ENCODE measurements at regions not wholly inside any gene's neighbourhood (a gene's known extent, or its start where the extent isn't known, plus 50 kb on each side); places are given as distances from the start of the nearest gene placed in this dataset.

GRCh38 chr14:81684696-81685095, 151.0 kb upstream of the SEL1L start:
- Histone ChIP-seq H3K36me3 (ENCODE audit: control insufficient read depth in 2 of 3, insufficient read depth in 3 of 3, low read length in 3 of 3) (no peaks in the 10 kb centered on the region), H3K27me3 (ENCODE audit: control insufficient read depth, insufficient read depth, low read length) (no peaks in the 10 kb centered on the region), H3K4me3 (ENCODE audit: low read length in 3 of 3) (no peak overlapping the region), H3K4me1 (ENCODE audit: control insufficient read depth in 2 of 3, insufficient read depth in 2 of 3, low read depth in 1 of 3, low read length in 3 of 3) (no peaks in the 10 kb centered on the region), H3K9me3 (ENCODE audit: control insufficient read depth in 2 of 3, insufficient read depth in 1 of 3, low read length in 3 of 3) (no peaks in the 10 kb centered on the region), H3K9ac (ENCODE audit: low read length in 3 of 3) (no peak overlapping the region), H3K27ac (ENCODE audit: low read depth in 2 of 2, low read length in 2 of 2) (no peak overlapping the region)
- intact Hi-C loops (cut with DNase I) = no loop called here
- DNase-seq = no peak
- no peak for TF ChIP-seq CTCF (IDR thresholded peaks at IDR 0.05; ENCODE audit: borderline replicate concordance, extremely low read depth, insufficient read depth)
- no peak for FAIRE-seq

- intact Hi-C loops (cut with DNase I) = no loop called here
- H3K27me3 ChIP-seq (ENCODE audit: control insufficient read depth, insufficient read depth, low read length) = no peaks in the 10 kb centered on the region
- no peaks in the 10 kb centered on the region for H3K36me3 ChIP-seq (ENCODE audit: control insufficient read depth in 2 of 3, insufficient read depth in 3 of 3, low read length in 3 of 3)
- FAIRE-seq (no peak), DNase-seq (no peak)
- no peak overlapping the region for H3K9ac ChIP-seq (ENCODE audit: low read length in 3 of 3)
- H3K27ac ChIP-seq (ENCODE audit: low read depth in 2 of 2, low read length in 2 of 2) = no peak overlapping the region
- no peaks in the 10 kb centered on the region for H3K4me1 ChIP-seq (ENCODE audit: control insufficient read depth in 2 of 3, insufficient read depth in 2 of 3, low read depth in 1 of 3, low read length in 3 of 3)
- no peaks in the 10 kb centered on the region for H3K9me3 ChIP-seq (ENCODE audit: control insufficient read depth in 2 of 3, insufficient read depth in 1 of 3, low read length in 3 of 3)
- TF ChIP-seq CTCF (IDR thresholded peaks at IDR 0.05; ENCODE audit: borderline replicate concordance, extremely low read depth, insufficient read depth) = no peak
- H3K4me3 ChIP-seq (ENCODE audit: low read length in 3 of 3) = no peak overlapping the region
Observed at GRCh38 chr14:81686512-81686911, 152.9 kb upstream of the SEL1L start.

- intact Hi-C loops (cut with DNase I) = no loop called here
- Histone ChIP-seq H3K36me3 (ENCODE audit: control insufficient read depth in 2 of 3, insufficient read depth in 3 of 3, low read length in 3 of 3) (no peaks in the 10 kb centered on the region), H3K27me3 (ENCODE audit: control insufficient read depth, insufficient read depth, low read length) (no peaks in the 10 kb centered on the region), H3K9me3 (ENCODE audit: control insufficient read depth in 2 of 3, insufficient read depth in 1 of 3, low read length in 3 of 3) (no peaks in the 10 kb centered on the region), H3K9ac (ENCODE audit: low read length in 3 of 3) (no peak overlapping the region), H3K27ac (ENCODE audit: low read depth in 2 of 2, low read length in 2 of 2) (no peak overlapping the region), H3K4me1 (ENCODE audit: control insufficient read depth in 2 of 3, insufficient read depth in 2 of 3, low read depth in 1 of 3, low read length in 3 of 3) (no peaks in the 10 kb centered on the region), H3K4me3 (ENCODE audit: low read length in 3 of 3) (no peak overlapping the region)
- no peak for DNase-seq
- FAIRE-seq = no peak
- TF ChIP-seq CTCF (IDR thresholded peaks at IDR 0.05; ENCODE audit: borderline replicate concordance, extremely low read depth, insufficient read depth) = no peak
Observed at GRCh38 chr14:81691931-81692330, 158.3 kb upstream of the SEL1L start.

GRCh38 chr14:81694419-81694818, 160.8 kb upstream of the SEL1L start:
- Histone ChIP-seq H3K9me3 (ENCODE audit: control insufficient read depth in 2 of 3, insufficient read depth in 1 of 3, low read length in 3 of 3) (no peaks in the 10 kb centered on the region), H3K4me3 (ENCODE audit: low read length in 3 of 3) (no peak overlapping the region), H3K9ac (ENCODE audit: low read length in 3 of 3) (no peak overlapping the region), H3K27ac (ENCODE audit: low read depth in 2 of 2, low read length in 2 of 2) (no peak overlapping the region), H3K4me1 (ENCODE audit: control insufficient read depth in 2 of 3, insufficient read depth in 2 of 3, low read depth in 1 of 3, low read length in 3 of 3) (no peaks in the 10 kb centered on the region), H3K36me3 (ENCODE audit: control insufficient read depth in 2 of 3, insufficient read depth in 3 of 3, low read length in 3 of 3) (no peaks in the 10 kb centered on the region), H3K27me3 (ENCODE audit: control insufficient read depth, insufficient read depth, low read length) (no peaks in the 10 kb centered on the region)
- FAIRE-seq (no peak), DNase-seq (no peak)
- intact Hi-C loops (cut with DNase I) = no loop called here
- no peak for TF ChIP-seq CTCF (IDR thresholded peaks at IDR 0.05; ENCODE audit: borderline replicate concordance, extremely low read depth, insufficient read depth)

All from kidney (tissue), 13 donors.